GM19397 (cell line): ENCODE measurements at regions not wholly inside any gene's neighbourhood (a gene's known extent, or its start where the extent isn't known, plus 50 kb on each side); places are given as distances from the start of the nearest gene placed in this dataset.
A peak's percentile ranks its signal among the peaks of the same experiment; 100 is the strongest.

Source experiments
- ATAC-seq: cut with Tn5 transposase; IDR thresholded peaks from one replicate; pipeline ENCODE4 v1.9.1; 2021; ENCODE audit warnings: mild to moderate bottlenecking, moderate library complexity; ENCODE audit not compliant: unreplicated experiment

GRCh38 chr10:8374334-8374733 lies 319.8 kb downstream of the GATA3 start:
- no peak for ATAC-seq

- ATAC-seq, result no peak
Measured at GRCh38 chr10:8375137-8375536, 320.6 kb downstream of the GATA3 start.

- ATAC-seq, result no peak
Measured at GRCh38 chr10:8378198-8378983, 323.9 kb downstream of the GATA3 start.

- ATAC-seq, result no peak
Measured at GRCh38 chr10:8379906-8380832, 325.7 kb downstream of the GATA3 start.

- ATAC-seq, result no peak
Measured at GRCh38 chr10:8380833-8381496, 326.5 kb downstream of the GATA3 start.

GRCh38 chr10:8386781-8387180 lies 332.3 kb downstream of the GATA3 start:
- ATAC-seq, result no peak

- ATAC-seq, result no peak
Measured at GRCh38 chr10:8389630-8390029, 335.1 kb downstream of the GATA3 start.

GRCh38 chr10:8392216-8392615 lies 337.7 kb downstream of the GATA3 start:
- ATAC-seq, result no peak

GRCh38 chr10:8393531-8393930 lies 339.0 kb downstream of the GATA3 start:
- ATAC-seq, result no peak

GRCh38 chr10:8396675-8397074 lies 342.2 kb downstream of the GATA3 start:
- no peak for ATAC-seq

GRCh38 chr10:8398771-8399170 lies 344.3 kb downstream of the GATA3 start:
- ATAC-seq, result no peak

GRCh38 chr10:8400151-8400550 lies 345.7 kb downstream of the GATA3 start:
- no peak for ATAC-seq

GRCh38 chr10:8400892-8401291 lies 346.4 kb downstream of the GATA3 start:
- no peak for ATAC-seq

GRCh38 chr10:8401531-8401930 lies 347.0 kb downstream of the GATA3 start:
- ATAC-seq, result no peak

GRCh38 chr10:8402576-8402975 lies 348.1 kb downstream of the GATA3 start:
- no peak for ATAC-seq

- ATAC-seq, result no peak
Measured at GRCh38 chr10:8403711-8404371, 349.4 kb downstream of the GATA3 start.

- ATAC-seq, result peak; percentile 60
Measured at GRCh38 chr10:8404721-8405120, 350.2 kb downstream of the GATA3 start.

GRCh38 chr10:8405596-8405995 lies 351.1 kb downstream of the GATA3 start:
- no peak for ATAC-seq

- ATAC-seq, result no peak
Measured at GRCh38 chr10:8407501-8408021, 353.1 kb downstream of the GATA3 start.

GRCh38 chr10:8410506-8410905 lies 356.0 kb downstream of the GATA3 start:
- ATAC-seq, result no peak

GRCh38 chr10:8412541-8412940 lies 358.1 kb downstream of the GATA3 start:
- ATAC-seq, result no peak
